OCI-LY1 (cell line): ENCODE measurements at regions not wholly inside any gene's neighbourhood (a gene's known extent, or its start where the extent isn't known, plus 50 kb on each side); places are given as distances from the start of the nearest gene placed in this dataset.

Experiments used
- H2AFZ ChIP-seq: fragments of 200-600 bp; sonication (generic), shearing (Covaris generic); 2 replicates; pipeline ENCODE4 v1.6.0; 2014; ENCODE audit warnings: antibody characterized with exemption, mild to moderate bottlenecking, low read length
- H3F3A ChIP-seq: fragments of 200-600 bp; sonication (generic), shearing (Covaris generic); 2 replicates; pipeline ENCODE4 v1.6.0; 2014; ENCODE audit warnings: mild to moderate bottlenecking, antibody characterized with exemption, low read length, moderate library complexity; ENCODE audit not compliant: insufficient read depth
- H3K27ac ChIP-seq: fragments of 200-600 bp; sonication (generic); 2 replicates; pipeline ENCODE4 v1.5.1; 2014; ENCODE audit warnings: low read length, mixed run types, mild to moderate bottlenecking, low read depth; ENCODE audit not compliant: poor library complexity, severe bottlenecking
- H3K27me3 ChIP-seq: fragments of 200-600 bp; sonication (generic); 2 replicates; pipeline ENCODE4 v1.6.0; 2014; ENCODE audit warnings: antibody characterized with exemption, mild to moderate bottlenecking, low read length, moderate library complexity; ENCODE audit not compliant: insufficient read depth
- H3K36me3 ChIP-seq: fragments of 200-600 bp; sonication (generic); 2 replicates; pipeline ENCODE4 v1.6.1; 2014; ENCODE audit warnings: mild to moderate bottlenecking, antibody characterized with exemption, low read length, moderate library complexity, mixed read lengths; ENCODE audit not compliant: insufficient read depth
- H3K4me1 ChIP-seq: fragments of 200-600 bp; sonication (generic); 2 replicates; pipeline ENCODE4 v1.5.1; 2014; ENCODE audit warnings: mild to moderate bottlenecking, low read length, moderate library complexity; ENCODE audit not compliant: insufficient read depth, severe bottlenecking
- H3K4me2 ChIP-seq: fragments of 200-600 bp; sonication (generic), shearing (Covaris generic); 2 replicates; pipeline ENCODE4 v1.6.1; 2014; ENCODE audit warnings: low read length
- H3K4me3 ChIP-seq: fragments of 200-600 bp; sonication (generic); 2 replicates; pipeline ENCODE4 v1.5.1; 2014; ENCODE audit warnings: low read length, low read depth, mild to moderate bottlenecking, mixed read lengths; ENCODE audit not compliant: poor library complexity, severe bottlenecking
- H3K79me2 ChIP-seq: fragments of 200-600 bp; shearing (Covaris generic); 2 replicates; pipeline ENCODE4 v1.6.1; 2016; ENCODE audit warnings: mixed run types, low read length, mixed read lengths; ENCODE audit not compliant: insufficient read depth
- H3K9ac ChIP-seq: fragments of 200-600 bp; sonication (generic), shearing (Covaris generic); 2 replicates; pipeline ENCODE4 v1.6.1; 2014; ENCODE audit warnings: mild to moderate bottlenecking, low read length, mixed read lengths
- H3K9me2 ChIP-seq: fragments of 200-600 bp; sonication (generic), shearing (Covaris generic); 2 replicates; pipeline ENCODE4 v1.6.1; 2014; ENCODE audit warnings: low read depth, mild to moderate bottlenecking, low read length, mixed read lengths
- H3K9me3 ChIP-seq: fragments of 200-600 bp; shearing (Covaris generic); 2 replicates; pipeline ENCODE4 v1.6.1; 2014; ENCODE audit warnings: low read length, mixed read lengths
- H4K20me1 ChIP-seq: fragments of 200-600 bp; sonication (generic), shearing (Covaris generic); 2 replicates; pipeline ENCODE4 v1.6.0; 2016; ENCODE audit warnings: mild to moderate bottlenecking, low read length; ENCODE audit not compliant: insufficient read depth
- CTCF ChIP-seq: fragments of 200-600 bp; sonication (generic), shearing (Covaris generic); IDR thresholded peaks from 2 replicates; pipeline ENCODE4 v1.5.1; 2017; ENCODE audit warnings: mild to moderate bottlenecking, antibody characterized with exemption, low read length, moderate library complexity, mixed read lengths
- EZH2 ChIP-seq: fragments of 200-600 bp; sonication (generic), shearing (Covaris generic); IDR thresholded peaks from 2 replicates; pipeline ENCODE4 v1.8.0; 2017; ENCODE audit warnings: borderline replicate concordance, mixed run types, mild to moderate bottlenecking, antibody characterized with exemption, low read length, moderate library complexity, mixed read lengths

GRCh38 chr15:70437882-70438451 lies 325.4 kb downstream of the UACA start:
- Histone ChIP-seq H3F3A (no peaks in the 10 kb centered on the region), H4K20me1 (no peaks in the 10 kb centered on the region), H2AFZ (no peak overlapping the region), H3K4me2 (no peak overlapping the region), H3K4me1 (peaks cover 21% of the 10 kb centered on the region), H3K36me3 (no peaks in the 10 kb centered on the region), H3K9ac (no peak overlapping the region), H3K27ac (no peak overlapping the region), H3K9me2 (no peaks in the 10 kb centered on the region), H3K27me3 (no peaks in the 10 kb centered on the region), H3K4me3 (no peak overlapping the region), H3K9me3 (no peaks in the 10 kb centered on the region), H3K79me2 (no peaks in the 10 kb centered on the region)
- TF ChIP-seq EZH2: no peak
- TF ChIP-seq CTCF: no peak

GRCh38 chr15:70437089-70437488 lies 326.3 kb downstream of the UACA start:
- Histone ChIP-seq H3K9me3 (no peaks in the 10 kb centered on the region), H3K79me2 (no peaks in the 10 kb centered on the region), H3K9ac (no peak overlapping the region), H3K36me3 (no peaks in the 10 kb centered on the region), H3K27me3 (no peaks in the 10 kb centered on the region; the same call in 1 of the 2 replicates), H3K27ac (no peak overlapping the region), H3F3A (no peaks in the 10 kb centered on the region), H2AFZ (no peak overlapping the region), H3K4me3 (no peak overlapping the region), H3K9me2 (no peaks in the 10 kb centered on the region), H4K20me1 (no peaks in the 10 kb centered on the region), H3K4me1 (peaks cover 21% of the 10 kb centered on the region), H3K4me2 (no peak overlapping the region)
- TF ChIP-seq EZH2: no peak
- TF ChIP-seq CTCF: no peak

- no peaks in the 10 kb centered on the region for H3K9me3 ChIP-seq
- no peaks in the 10 kb centered on the region for H3F3A ChIP-seq
- H3K79me2 ChIP-seq: no peaks in the 10 kb centered on the region
- H3K36me3 ChIP-seq: no peaks in the 10 kb centered on the region
- H3K9me2 ChIP-seq: no peaks in the 10 kb centered on the region
- H3K9ac ChIP-seq: no peak overlapping the region
- no peak overlapping the region for H2AFZ ChIP-seq
- H3K4me2 ChIP-seq: no peak overlapping the region
- no peaks in the 10 kb centered on the region; the same call in 1 of the 2 replicates for H3K27me3 ChIP-seq
- H3K4me1 ChIP-seq: peaks cover 21% of the 10 kb centered on the region
- no peak overlapping the region for H3K27ac ChIP-seq
- H3K4me3 ChIP-seq: no peak overlapping the region
- no peak for TF ChIP-seq EZH2
- no peak for TF ChIP-seq CTCF
- H4K20me1 ChIP-seq: no peaks in the 10 kb centered on the region
Observed at GRCh38 chr15:70436428-70436827, 326.9 kb downstream of the UACA start.
